ENCODE measurements at regions not wholly inside any gene's neighbourhood (a gene's known extent, or its start where the extent isn't known, plus 50 kb on each side); places are given as distances from the start of the nearest gene placed in this dataset.

GRCh38 chr11:107252429-107253161 is 205.0 kb downstream of the CWF19L2 start:
- no peaks in the 10 kb centered on the region for H3K4me1 Mint-ChIP-seq (ENCODE audit: low read depth)
- H3K27ac Mint-ChIP-seq: no peak overlapping the region
- no peaks in the 10 kb centered on the region for H3K27me3 Mint-ChIP-seq (ENCODE audit: low read depth)
- DNase-seq (no peak), ATAC-seq (no peak)
- no peaks in the 10 kb centered on the region for H3K36me3 Mint-ChIP-seq (ENCODE audit: low read depth)
- ChIA-PET POLR2A (no interaction called here), CTCF (no interaction called here)
- H3K9me3 Mint-ChIP-seq (ENCODE audit: insufficient read depth): no peaks in the 10 kb centered on the region
- H3K4me3 Mint-ChIP-seq: no peak overlapping the region

- DNase-seq (no peak), ATAC-seq (no peak)
- H3K27me3 Mint-ChIP-seq (ENCODE audit: low read depth): no peaks in the 10 kb centered on the region
- H3K4me3 Mint-ChIP-seq: no peak overlapping the region
- CTCF ChIA-PET: no interaction called here
- no peak overlapping the region for H3K27ac Mint-ChIP-seq
- POLR2A ChIA-PET: no interaction called here
- H3K36me3 Mint-ChIP-seq (ENCODE audit: low read depth): no peaks in the 10 kb centered on the region
- no peaks in the 10 kb centered on the region for H3K9me3 Mint-ChIP-seq (ENCODE audit: insufficient read depth)
- no peaks in the 10 kb centered on the region for H3K4me1 Mint-ChIP-seq (ENCODE audit: low read depth)
These were observed 206.3 kb downstream of the CWF19L2 start for GRCh38 chr11:107251298-107251697.

- no peak overlapping the region for H3K4me3 Mint-ChIP-seq
- POLR2A ChIA-PET: no interaction called here
- H3K9me3 Mint-ChIP-seq (ENCODE audit: insufficient read depth): no peaks in the 10 kb centered on the region
These were observed 207.6 kb downstream of the CWF19L2 start for GRCh38 chr11:107250017-107250416.

DNA sequence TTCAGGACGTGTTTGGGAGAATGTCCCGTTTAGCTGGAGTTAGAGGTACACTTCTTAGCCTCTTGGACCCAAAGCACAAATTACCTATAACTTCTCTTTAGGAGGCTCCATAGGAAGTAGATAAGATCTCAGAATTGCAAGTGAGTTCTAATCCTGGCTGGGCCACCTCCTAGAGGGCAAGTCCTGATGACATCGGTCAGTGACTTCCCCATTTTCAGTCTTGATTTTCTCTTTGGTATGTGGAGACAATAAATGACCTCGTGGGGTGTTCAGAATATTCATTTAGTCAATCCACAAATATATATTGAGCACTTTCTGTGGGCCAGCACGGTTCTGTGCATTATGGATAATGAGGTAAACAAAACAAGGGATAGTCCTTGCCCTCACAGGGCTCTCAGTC is 208.6 kb downstream of the CWF19L2 start:
- no peak for ATAC-seq
- no peak for DNase-seq

More at GRCh38 chr11:107250017-107250416, 207.6 kb downstream of the CWF19L2 start:
- CTCF ChIA-PET: no interaction called here
- Mint-ChIP-seq H3K27ac (no peak overlapping the region), H3K36me3 (ENCODE audit: low read depth) (no peaks in the 10 kb centered on the region), H3K27me3 (ENCODE audit: low read depth) (no peaks in the 10 kb centered on the region), H3K4me1 (ENCODE audit: low read depth) (no peaks in the 10 kb centered on the region)
- DNase-seq (no peak), ATAC-seq (no peak)

DNA sequence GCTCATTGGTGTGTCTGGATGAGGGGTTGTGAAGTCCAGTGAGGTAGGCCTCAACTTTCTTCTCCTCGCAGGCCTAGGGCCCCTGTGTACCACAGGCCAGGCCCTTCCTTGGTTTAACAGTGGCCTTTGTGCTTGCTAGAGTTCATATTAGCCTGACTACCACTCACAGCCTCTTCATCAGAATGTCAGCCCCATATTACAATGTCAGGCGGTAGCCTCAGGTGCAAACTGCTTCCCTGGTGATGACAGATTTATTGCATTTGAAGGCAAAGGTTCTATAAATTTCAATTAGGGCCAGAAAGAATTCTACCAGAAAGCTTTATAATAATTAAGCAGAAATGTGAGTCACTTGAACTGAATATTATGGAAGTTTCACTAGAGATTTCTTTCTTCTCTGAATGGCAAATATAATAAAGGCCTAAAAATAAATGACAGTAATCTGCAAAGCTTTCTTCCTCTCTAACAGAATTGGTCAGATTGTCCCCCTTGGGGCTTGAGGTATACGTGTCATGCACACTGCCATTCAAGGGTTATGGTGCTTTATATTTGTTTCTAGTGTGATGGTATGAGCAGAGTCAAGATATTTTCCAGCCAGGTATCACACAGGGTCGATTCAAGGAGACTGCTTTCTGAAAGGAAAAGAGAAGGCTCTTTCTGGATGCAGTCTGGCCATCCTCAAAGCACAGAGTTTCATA is 210.3 kb downstream of the CWF19L2 start:
- no peak overlapping the region for H3K27ac Mint-ChIP-seq
- POLR2A ChIA-PET: interaction anchor here (0.5 kb wide), 1 partner anchor 20 kb away, joined by 3 read pairs; no protein-coding TSS in a partner anchor
- no peak for DNase-seq
- no peak overlapping the region for H3K4me3 Mint-ChIP-seq
- no peaks in the 10 kb centered on the region for H3K4me1 Mint-ChIP-seq (ENCODE audit: low read depth)
- H3K36me3 Mint-ChIP-seq (ENCODE audit: low read depth): no peaks in the 10 kb centered on the region
- H3K9me3 Mint-ChIP-seq (ENCODE audit: insufficient read depth): no peaks in the 10 kb centered on the region
- CTCF ChIA-PET: no interaction called here
- no peak for ATAC-seq
- no peaks in the 10 kb centered on the region for H3K27me3 Mint-ChIP-seq (ENCODE audit: low read depth)

More for the DNA sequence above, 208.6 kb downstream of the CWF19L2 start:
- POLR2A ChIA-PET: no interaction called here
- H3K9me3 Mint-ChIP-seq (ENCODE audit: insufficient read depth): no peaks in the 10 kb centered on the region
- H3K27ac Mint-ChIP-seq: no peak overlapping the region
- H3K36me3 Mint-ChIP-seq (ENCODE audit: low read depth): no peaks in the 10 kb centered on the region
- CTCF ChIA-PET: no interaction called here
- H3K4me3 Mint-ChIP-seq: no peak overlapping the region
- no peaks in the 10 kb centered on the region for H3K27me3 Mint-ChIP-seq (ENCODE audit: low read depth)
- no peaks in the 10 kb centered on the region for H3K4me1 Mint-ChIP-seq (ENCODE audit: low read depth)

GRCh38 chr11:107243929-107244328 is 213.7 kb downstream of the CWF19L2 start:
- Mint-ChIP-seq H3K36me3 (ENCODE audit: low read depth) (no peaks in the 10 kb centered on the region), H3K9me3 (ENCODE audit: insufficient read depth) (no peaks in the 10 kb centered on the region), H3K27me3 (ENCODE audit: low read depth) (no peaks in the 10 kb centered on the region), H3K27ac (no peak overlapping the region), H3K4me3 (no peak overlapping the region), H3K4me1 (ENCODE audit: low read depth) (no peaks in the 10 kb centered on the region)
- DNase-seq (no peak), ATAC-seq (no peak)
- ChIA-PET POLR2A (no interaction called here), CTCF (interaction anchor here (0.5 kb wide), 1 partner anchor 558 kb away, joined by 3 read pairs; no protein-coding TSS in a partner anchor)

- CTCF ChIA-PET: no interaction called here
- POLR2A ChIA-PET: no interaction called here
- H3K4me3 Mint-ChIP-seq: no peak overlapping the region
- no peak for DNase-seq
- H3K4me1 Mint-ChIP-seq (ENCODE audit: low read depth): no peaks in the 10 kb centered on the region
- ATAC-seq: no peak
- H3K36me3 Mint-ChIP-seq (ENCODE audit: low read depth): no peaks in the 10 kb centered on the region
- H3K9me3 Mint-ChIP-seq (ENCODE audit: insufficient read depth): peaks cover 8% of the 10 kb centered on the region
- H3K27me3 Mint-ChIP-seq (ENCODE audit: low read depth): no peaks in the 10 kb centered on the region
- no peak overlapping the region for H3K27ac Mint-ChIP-seq
These were observed 214.2 kb upstream of the GUCY1A2 start for GRCh38 chr11:107232451-107232850.

DNA sequence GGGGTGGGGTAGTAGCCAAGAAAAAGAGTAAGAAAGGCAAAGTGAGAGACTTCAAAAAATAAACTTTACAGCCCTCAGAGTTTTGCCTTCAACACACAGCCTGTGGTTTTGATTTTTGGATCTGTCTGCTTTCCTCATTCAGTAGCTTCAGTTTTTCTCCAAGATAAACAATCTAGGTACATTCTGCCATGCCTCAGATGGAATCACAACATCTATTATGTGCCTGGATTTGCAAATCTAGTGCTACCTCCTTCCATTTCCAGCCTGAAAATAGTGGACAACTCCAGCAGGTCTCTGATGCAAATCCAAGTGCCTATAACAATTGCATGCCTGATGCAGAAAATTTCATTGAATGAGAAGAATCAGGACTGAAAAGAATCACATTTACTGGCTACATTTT is 206.6 kb upstream of the GUCY1A2 start:
- ATAC-seq (no peak), DNase-seq (no peak)
- H3K4me3 Mint-ChIP-seq: no peak overlapping the region
- H3K36me3 Mint-ChIP-seq (ENCODE audit: low read depth): no peaks in the 10 kb centered on the region
- no peaks in the 10 kb centered on the region for H3K4me1 Mint-ChIP-seq (ENCODE audit: low read depth)
- H3K9me3 Mint-ChIP-seq (ENCODE audit: insufficient read depth): no peaks in the 10 kb centered on the region
- H3K27ac Mint-ChIP-seq: no peak overlapping the region
- ChIA-PET CTCF (no interaction called here), POLR2A (no interaction called here)
- no peaks in the 10 kb centered on the region for H3K27me3 Mint-ChIP-seq (ENCODE audit: low read depth)

DNA sequence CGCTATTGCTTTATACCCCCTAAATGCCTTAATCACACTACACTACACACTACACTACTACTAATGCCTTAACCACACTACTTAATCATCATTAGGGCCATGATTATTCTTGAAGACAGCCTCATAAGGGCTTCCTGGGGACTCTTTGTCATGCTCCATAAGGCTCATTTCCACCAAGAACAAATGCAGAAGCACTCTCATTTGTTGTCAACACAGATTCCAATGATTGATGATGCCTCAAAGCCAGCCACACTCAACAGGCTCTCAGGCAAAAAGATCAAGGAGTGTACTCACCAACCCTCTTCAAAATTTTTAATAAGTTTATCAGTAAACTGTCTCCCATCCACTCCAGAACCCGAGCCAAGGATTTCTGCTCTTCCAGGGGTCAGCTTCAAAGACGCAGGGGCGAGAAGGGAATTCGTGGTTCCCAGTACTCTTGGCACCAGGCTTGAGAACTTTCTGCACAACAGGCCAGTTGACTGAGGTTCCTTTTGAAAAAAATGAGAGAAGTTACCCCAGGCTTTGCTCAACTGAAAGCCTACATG is 204.7 kb upstream of the GUCY1A2 start:
- no peaks in the 10 kb centered on the region for H3K36me3 Mint-ChIP-seq (ENCODE audit: low read depth)
- H3K27me3 Mint-ChIP-seq (ENCODE audit: low read depth): no peaks in the 10 kb centered on the region
- no peak overlapping the region for H3K4me3 Mint-ChIP-seq
- no peak for ATAC-seq
- H3K9me3 Mint-ChIP-seq (ENCODE audit: insufficient read depth): no peaks in the 10 kb centered on the region
- no peak overlapping the region for H3K27ac Mint-ChIP-seq
- DNase-seq: no peak
- H3K4me1 Mint-ChIP-seq (ENCODE audit: low read depth): no peaks in the 10 kb centered on the region
- CTCF ChIA-PET: no interaction called here
- POLR2A ChIA-PET: no interaction called here

GRCh38 chr11:107222431-107222830 is 204.2 kb upstream of the GUCY1A2 start:
- H3K27me3 Mint-ChIP-seq (ENCODE audit: low read depth): no peaks in the 10 kb centered on the region
- POLR2A ChIA-PET: no interaction called here

DNA sequence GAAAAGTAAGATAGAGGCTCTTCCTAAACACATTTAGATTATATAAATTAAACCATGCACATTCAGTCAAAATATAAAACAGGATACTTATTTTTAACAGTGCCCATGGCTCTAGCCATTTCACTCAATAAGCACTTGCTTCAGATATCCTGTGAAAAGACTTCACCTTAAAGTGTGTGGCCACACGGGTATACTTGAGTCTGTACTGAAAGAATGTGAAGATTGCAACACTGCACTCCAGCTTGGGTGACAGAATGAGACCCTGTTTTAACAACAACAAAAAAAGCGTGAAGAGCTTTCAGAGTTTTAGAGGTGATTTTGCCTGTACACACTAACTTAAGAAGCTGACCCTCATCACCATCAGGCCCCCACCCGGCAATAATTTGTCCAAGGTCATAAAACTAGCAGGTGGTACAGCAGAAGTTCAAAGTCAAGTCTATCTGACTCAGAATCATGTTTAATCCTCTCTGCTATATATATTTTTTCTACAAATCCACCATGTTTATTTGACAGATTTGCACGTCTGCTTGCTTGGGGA is 203.5 kb upstream of the GUCY1A2 start:
- ChIA-PET POLR2A (no interaction called here), CTCF (no interaction called here)
- Mint-ChIP-seq H3K36me3 (ENCODE audit: low read depth) (no peaks in the 10 kb centered on the region), H3K27me3 (ENCODE audit: low read depth) (no peaks in the 10 kb centered on the region), H3K4me3 (no peak overlapping the region), H3K27ac (no peak overlapping the region), H3K9me3 (ENCODE audit: insufficient read depth) (no peaks in the 10 kb centered on the region), H3K4me1 (ENCODE audit: low read depth) (no peaks in the 10 kb centered on the region)
- DNase-seq (no peak), ATAC-seq (no peak)

More at GRCh38 chr11:107222431-107222830, 204.2 kb upstream of the GUCY1A2 start:
- Mint-ChIP-seq H3K27ac (no peak overlapping the region), H3K4me1 (ENCODE audit: low read depth) (no peaks in the 10 kb centered on the region), H3K36me3 (ENCODE audit: low read depth) (no peaks in the 10 kb centered on the region), H3K4me3 (no peak overlapping the region), H3K9me3 (ENCODE audit: insufficient read depth) (no peaks in the 10 kb centered on the region)
- CTCF ChIA-PET: no interaction called here
- no peak for DNase-seq
- ATAC-seq: no peak

Data from activated CD8-positive, alpha-beta T cell treated with anti-CD3 and anti-CD28 coated beads, Interleukin-2, amount 10 ng/mL, durations not matched to agents 7 days and 5 days (primary cell).